Thyroid gland (tissue), 4 donors: ENCODE measurements at regions not wholly inside any gene's neighbourhood (a gene's known extent, or its start where the extent isn't known, plus 50 kb on each side); places are given as distances from the start of the nearest gene placed in this dataset.

Experiments
- POLR2A ChIP-seq, 2 donors: fragments of 450-650 bp; IDR thresholded peaks; one replicate each; pipeline ENCODE4 v1.6.1; 2017; ENCODE audit warnings: antibody characterized with exemption in 2 of 2, mild to moderate bottlenecking in 2 of 2, moderate library complexity in 1 of 2
- TF ChIP-seq, protein P1 (sequence below), 6 experiments: fragments of 200-600 bp in 3 of 6; fragments of 450-650 bp in 3 of 6; sonication (generic) in 3 of 6; IDR thresholded peaks; one replicate each; pipeline ENCODE4 v1.5.1; 2016 to 2019; ENCODE audit warnings: antibody characterized with exemption in 6 of 6, mild to moderate bottlenecking in 2 of 6, inconsistent platforms in 1 of 6, moderate library complexity in 1 of 6

DNA sequence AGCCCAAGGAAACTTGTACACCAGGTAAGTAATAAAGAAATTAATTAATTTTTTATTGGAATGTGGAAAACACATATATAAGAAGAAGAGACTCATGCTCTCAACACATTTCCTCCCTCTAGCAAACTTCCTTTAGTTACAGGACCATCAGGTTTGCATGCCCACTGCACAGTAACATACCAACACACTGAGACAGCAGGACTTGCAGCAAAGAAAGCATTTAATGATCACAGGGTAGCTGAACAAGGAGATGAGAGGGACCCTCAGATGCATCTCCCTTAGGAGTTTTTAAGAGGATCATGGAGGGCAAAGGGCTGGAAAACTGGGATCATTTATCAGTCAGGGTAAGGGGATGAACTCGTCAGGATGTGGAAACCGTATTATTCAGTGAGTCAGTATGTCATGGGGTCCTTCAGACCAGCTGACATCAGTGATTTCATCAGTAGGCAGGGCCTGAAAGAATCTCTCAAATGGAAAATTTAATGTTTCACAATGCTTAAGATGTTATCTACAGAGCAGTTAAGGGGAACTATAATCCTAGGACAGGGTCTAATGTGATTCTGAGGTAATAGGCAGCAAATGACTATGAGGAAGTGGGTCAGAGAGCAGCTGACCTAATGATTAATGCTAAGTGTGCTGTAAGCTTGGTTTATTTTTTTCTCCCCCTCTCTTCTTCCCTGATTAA, 193.8 kb upstream of the RND3 start:
- TF ChIP-seq, protein P1, sequence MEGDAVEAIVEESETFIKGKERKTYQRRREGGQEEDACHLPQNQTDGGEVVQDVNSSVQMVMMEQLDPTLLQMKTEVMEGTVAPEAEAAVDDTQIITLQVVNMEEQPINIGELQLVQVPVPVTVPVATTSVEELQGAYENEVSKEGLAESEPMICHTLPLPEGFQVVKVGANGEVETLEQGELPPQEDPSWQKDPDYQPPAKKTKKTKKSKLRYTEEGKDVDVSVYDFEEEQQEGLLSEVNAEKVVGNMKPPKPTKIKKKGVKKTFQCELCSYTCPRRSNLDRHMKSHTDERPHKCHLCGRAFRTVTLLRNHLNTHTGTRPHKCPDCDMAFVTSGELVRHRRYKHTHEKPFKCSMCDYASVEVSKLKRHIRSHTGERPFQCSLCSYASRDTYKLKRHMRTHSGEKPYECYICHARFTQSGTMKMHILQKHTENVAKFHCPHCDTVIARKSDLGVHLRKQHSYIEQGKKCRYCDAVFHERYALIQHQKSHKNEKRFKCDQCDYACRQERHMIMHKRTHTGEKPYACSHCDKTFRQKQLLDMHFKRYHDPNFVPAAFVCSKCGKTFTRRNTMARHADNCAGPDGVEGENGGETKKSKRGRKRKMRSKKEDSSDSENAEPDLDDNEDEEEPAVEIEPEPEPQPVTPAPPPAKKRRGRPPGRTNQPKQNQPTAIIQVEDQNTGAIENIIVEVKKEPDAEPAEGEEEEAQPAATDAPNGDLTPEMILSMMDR (IDR thresholded peaks at IDR 0.05), result no peak
- TF ChIP-seq POLR2A (IDR thresholded peaks at IDR 0.05), result no peak
